IPS DF 4.7 (cell line): ENCODE measurements at regions not wholly inside any gene's neighbourhood (a gene's known extent, or its start where the extent isn't known, plus 50 kb on each side); places are given as distances from the start of the nearest gene placed in this dataset.

Source experiments
- DNase-seq: peaks from one replicate; pipeline ENCODE4 v3.0.0-alpha.2; 2013; ENCODE audit warnings: low spot score; ENCODE audit errors: extremely low read depth

DNA sequence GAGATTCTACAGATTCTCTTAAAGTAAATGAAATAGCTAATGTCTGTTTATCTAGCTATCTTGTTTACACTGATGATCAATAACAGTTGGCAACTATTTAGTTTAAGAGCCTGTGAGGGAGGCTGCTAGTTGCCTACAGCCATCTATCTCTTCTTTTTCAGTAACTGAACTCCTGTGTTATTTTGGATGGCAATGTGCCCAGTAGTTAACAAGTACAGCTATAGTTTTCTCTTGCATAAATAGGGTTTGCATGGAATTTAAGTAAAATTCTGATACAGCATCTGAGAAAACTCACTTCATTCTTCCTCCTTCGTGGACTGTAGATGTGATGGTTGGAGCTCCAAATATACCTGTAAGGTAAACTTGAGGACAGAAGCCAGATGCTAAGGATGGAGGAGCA is 219.5 kb upstream of the POT1 start:
- no peak for DNase-seq

DNA sequence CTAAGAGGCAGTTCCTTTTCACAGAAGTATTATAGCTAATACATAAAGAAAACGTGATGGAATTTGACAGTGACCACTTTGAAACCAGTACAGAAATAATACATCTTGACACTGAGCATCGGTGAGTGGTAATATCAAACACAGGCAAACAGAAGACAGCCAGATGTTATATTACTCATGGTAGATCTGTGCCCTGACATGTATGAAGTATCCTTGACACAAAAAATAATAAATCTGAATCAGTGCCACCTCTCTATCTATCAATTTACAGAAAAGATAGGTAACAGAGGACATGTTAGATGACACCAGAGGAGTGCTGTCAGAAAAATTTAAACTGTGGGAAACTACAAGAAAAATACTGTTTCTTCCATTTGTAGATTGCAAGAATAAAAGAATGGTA is 217.4 kb upstream of the POT1 start:
- no peak for DNase-seq

DNA sequence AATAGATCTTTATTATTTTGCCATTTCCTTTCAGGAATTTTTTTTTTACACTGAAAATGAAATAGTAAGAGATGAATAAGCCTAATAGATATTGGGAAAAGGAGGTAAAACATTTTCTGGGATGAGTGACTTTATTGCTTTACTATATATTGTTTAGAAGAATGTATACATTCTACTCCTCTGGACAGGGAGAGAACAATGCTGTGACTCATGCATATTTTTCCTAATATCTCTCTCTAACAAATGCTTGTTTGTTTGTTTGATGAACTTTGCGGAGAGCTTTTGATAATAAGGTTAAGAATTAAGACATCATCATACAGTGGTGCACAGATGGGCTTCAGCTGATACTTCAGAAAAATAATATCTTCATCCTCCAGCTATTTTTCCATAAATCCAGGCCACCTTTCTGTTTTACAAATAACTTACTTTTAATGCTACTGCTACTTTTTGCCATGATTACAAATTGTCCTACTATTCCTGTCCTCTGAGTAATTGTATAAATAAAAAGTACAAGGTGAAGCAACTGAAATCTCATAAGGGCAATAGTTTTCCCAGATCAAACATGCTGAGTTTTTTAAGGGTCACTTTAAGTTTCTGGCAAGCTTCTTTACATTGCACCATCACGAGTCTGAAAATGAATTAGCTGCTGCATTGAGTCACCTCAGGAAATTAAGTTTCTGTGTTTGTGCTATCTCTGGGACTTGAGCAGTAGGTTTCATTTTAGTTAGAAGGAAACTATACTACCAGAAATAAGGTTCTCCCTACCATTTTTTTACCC is 207.3 kb upstream of the POT1 start:
- no peak for DNase-seq

DNA sequence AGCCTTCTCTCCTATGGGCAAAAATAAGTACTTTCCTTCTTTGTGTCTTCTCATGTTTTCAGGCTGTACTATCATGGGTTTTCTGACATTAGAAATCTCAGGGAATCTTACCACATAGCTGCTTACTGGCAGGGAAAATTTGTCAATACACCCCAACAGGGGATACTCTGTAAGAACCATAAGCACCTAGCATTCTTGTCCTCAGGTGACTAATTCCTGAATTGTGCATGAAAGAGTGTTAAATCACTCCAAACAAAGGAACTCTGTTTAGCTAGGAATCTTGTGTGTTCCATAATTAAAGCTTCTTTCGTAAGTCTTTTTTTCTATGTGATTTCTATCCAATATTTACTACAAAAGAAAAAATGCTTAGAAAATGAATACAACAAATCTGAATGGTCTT is 206.7 kb upstream of the POT1 start:
- peak; percentile 25 for DNase-seq

DNA sequence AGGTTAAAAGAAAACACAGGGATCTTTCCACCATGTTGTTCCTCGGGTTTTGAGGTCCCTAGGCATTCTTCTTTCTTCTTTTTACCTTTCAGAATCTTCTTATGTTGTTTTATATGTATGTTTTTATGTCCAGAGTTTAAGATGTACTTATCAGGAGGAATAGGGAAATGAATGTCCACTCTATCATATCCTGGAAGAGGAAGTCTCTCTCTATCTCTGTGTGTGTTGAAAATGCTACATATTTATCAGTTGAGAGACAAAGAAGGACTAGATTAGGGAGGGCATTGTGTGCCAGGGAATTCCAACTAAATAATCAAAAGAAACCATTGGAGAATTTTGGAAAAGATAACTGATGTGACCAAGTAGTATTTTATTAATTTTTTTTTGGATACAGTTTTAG is 200.5 kb upstream of the POT1 start:
- DNase-seq, result no peak

DNA sequence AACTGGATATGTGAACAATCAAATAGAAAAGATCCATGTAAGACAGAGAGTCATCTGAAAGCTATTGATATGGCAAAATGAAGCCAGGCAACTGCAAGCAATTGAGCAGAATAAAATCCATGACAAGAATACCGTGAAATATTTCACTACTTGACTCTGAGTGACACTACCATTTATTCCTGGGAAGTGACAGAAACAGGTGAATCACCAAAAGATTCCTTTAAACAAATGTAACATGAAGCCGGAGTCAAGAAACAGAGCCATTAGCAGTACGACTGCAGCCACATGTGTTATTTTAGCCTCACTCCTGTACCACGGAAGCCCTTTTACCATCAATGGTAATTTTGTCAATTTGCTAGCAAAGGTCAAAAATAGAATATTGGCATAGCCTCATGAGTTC is 197.7 kb upstream of the POT1 start:
- DNase-seq, result no peak

DNA sequence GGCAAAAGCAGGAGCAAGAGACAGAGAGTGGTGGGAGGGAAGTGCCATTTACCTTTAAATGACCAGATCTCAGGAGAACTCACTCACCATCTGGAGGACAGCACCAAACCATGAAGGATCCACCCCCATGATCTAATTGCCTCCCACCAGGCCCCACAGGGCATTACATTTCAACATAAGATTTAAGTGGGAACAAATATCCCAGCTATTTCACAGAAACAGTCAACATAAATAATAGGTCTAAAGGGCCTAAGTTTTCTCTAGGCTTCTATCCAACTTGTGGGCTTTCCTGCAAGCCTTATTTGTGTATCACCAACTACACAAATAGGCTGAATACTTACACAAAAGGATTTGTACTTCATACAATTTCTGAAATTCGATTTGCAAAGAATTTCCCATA is 196.8 kb upstream of the POT1 start:
- DNase-seq, result no peak

DNA sequence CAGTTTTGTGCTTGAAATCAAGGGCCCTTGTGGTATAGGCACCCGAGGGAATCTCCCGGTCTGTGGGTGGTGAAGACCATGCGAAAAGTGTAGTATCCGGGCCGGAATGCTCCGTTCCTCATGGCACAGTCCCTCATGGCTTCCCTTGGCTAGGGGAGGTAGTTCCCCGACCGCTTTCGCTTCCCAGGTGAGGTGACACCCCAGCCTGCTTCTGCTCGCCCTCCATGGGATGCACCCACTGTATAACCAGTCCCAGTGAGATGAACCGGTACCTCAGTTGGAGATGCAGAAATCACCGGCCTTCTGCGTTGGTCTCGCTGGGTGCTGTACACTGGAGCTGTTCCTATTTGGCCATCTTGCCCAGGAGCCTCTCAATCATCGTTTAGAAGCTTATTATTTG is 195.7 kb upstream of the POT1 start:
- no peak for DNase-seq

DNA sequence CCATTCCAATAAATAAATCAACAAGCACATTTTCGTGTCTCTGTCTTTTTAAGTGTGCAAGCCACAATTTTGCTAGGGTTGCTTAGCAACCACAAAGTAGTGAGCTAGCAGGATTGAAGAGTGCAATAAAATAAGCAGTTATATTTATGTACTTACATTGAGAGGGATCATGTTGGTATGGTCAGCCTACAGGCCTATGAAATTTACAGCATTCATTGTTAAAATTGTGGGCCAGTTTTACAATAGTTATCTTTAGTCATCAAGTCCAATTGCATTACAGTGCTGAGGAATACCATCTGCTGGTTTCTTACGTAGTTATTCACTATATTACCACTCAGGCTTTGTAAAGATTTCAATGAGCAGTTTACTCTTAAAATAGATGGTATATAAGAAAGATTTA is 192.5 kb upstream of the POT1 start:
- DNase-seq, result no peak

DNA sequence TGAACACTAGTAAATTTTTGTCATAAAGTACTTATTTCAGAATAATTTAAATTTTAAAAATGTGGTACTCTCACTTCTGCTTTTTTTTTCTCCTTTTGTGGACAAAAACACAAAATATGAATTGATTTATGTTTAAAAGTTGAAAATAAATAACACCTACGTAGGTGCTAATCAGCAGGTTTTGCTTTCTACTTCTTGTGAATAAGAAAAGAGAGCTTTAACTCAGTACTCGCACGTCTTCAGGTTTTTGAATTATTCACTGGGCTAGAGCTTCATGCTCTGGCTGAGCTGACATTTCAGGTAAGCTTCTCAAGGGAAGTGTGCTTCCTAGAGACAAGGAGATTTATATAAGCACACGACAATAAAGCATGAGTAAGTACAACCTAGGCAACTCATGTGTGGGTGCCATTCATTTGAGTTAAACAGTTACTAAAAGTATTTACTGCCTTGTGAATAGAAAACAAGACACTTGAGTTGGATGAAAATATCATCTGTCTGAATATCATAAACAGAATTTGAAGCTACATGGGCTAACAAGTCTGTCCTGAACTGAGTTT is 190.0 kb upstream of the POT1 start:
- DNase-seq, result no peak

DNA sequence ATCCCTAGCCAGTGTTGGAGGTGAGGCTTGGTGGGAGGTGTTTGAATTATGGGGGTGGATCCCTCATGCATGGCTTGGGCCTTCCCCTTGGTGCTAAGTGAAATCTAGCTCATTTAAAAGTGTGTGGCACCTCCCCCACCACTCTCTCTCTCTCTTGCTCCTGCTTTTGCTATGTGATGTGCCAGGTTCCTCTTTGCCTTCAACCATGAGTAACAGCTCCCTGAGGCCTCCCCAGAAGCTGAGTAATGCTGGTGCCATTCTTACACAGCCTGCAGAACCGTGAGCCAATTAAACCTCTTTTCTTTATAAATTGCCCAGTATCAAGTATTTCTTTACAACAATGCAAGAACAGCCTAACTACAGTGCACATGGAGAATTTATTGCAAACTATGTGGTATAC is 188.8 kb upstream of the POT1 start:
- no peak for DNase-seq

DNA sequence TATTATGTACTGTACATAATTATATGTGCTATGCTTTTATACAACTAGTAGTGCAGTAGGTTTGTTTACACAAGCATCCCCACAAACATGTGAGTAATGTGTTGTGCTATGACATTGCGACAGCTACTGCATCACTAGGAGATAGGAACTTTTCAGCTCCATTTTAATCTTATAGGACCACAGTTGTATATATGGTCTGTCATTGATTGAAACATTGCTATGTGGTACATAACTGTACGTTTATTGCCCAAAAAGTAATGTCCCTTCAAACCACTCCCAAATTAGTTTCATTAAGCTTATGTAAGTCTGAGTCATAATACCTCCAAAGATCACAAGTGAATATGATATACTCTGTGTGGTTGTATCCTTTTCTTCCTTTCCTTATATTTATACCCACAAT is 183.2 kb upstream of the POT1 start:
- no peak for DNase-seq

DNA sequence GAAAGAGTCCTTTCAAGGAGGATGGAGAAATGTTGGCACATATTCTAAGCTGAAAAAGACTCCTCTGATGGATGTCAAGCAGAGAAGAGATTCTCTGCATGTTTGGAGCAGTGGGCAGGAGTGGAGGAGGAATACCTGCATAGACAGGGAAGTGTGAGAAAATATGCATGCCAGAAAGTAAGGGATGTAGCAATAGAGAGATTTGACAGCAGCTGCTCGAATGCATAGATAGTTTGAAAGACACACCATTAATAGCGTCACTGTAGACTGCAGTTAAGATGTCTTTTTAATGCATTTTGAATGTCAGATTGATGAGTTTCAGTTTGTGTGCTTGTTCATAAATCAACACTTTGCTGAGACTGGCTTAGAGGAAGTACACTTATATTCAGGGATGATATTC is 169.9 kb upstream of the POT1 start:
- no peak for DNase-seq

DNA sequence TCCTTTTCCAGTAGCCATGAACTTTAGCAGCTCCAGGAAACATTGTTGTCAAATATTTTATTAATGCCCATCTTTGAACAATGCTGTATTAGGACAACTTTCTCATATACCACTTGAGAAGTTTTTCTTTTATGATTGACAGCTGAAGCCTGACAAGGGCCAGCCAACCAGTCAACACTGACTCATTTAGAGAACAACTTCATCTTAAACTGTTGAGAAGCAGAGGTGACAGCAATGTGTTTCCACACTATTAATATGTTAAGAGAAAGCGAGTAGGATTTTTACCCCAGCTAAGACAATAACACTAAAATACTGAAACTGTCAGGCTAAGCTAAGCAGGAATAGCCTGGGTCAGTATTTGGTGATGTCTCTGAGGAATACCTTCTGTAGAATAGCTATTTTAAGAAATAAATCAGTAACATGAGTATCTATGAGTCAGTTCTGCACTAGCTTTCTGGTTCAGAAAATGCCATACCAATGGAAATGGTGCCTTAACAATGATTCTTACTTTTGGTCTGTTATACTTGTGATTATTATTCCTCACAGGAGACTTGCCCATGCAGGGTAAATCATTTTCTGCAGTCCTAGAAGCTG is 168.8 kb upstream of the POT1 start:
- DNase-seq, result no peak

DNA sequence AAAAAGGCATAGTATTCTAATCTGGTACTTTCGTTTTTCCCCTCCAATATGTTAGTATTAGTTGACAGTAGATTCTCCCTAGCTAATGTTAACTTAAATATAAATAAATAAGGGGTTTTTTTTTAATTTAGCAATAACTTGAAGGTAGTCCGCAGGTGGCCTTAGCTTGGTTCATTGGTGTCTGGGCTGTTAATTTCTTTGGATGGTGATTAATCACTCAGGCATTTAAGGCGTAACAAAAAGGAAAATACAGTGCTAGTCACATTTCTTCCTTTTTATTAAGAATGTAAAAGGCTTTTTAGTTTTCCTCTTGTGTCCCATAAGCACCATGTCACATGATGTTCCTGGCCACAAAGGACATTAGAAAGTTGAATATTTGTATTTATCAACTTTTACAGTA is 161.0 kb upstream of the POT1 start:
- no peak for DNase-seq

DNA sequence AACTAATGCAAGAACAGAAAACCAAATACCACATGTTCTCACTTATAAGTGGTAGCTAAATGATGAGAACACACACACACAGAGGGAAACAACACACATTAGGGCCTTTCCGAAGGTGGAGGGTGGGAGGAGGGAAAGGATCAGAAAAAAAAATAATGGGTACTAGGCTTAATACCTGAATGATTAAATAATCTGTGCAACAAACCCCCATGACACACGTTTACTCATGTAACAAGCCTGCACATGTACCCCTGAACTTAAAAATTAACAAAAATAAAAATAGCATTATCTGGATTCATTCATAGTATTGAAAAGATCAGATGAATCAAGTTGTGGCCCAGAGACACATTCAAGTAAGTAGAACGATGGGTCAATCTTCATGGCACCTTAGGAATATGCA is 159.5 kb upstream of the POT1 start:
- DNase-seq, result no peak

DNA sequence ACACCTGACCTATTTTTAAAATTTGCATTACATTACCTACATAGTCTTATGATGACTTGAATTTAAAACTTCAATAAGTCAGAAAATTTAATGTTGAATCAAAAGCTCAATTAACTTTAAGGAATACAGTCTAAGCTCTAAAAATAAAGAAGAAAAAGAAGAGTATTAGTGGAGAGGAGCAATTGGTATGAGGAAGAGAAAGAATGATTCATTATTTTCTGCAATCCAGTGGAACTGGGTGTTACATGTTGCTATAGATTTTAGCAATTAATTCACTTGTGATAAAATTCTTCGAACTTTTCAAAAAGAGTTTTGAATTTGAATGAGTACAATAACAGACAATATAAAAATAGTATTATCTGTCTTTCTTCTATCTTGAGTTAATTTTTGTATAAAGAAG is 158.9 kb upstream of the POT1 start:
- no peak for DNase-seq

DNA sequence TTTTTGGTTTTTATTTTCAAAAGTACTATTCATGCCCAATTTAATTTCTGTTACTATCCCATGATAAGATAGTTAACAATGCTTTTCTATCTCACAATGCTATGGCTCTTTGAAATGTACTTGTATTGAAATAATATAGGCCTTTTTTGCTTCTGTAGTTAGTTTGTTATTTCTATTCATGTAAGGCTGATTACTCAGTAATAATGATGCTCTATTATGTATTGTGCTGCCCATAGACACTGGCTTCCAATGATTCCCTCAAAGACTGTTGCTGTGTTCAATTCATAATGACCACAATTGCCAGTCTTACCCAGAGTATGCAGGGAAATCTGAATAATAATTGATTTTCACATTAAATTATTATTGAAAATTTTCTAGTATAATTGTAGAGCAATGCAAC is 155.5 kb upstream of the POT1 start:
- no peak for DNase-seq

DNA sequence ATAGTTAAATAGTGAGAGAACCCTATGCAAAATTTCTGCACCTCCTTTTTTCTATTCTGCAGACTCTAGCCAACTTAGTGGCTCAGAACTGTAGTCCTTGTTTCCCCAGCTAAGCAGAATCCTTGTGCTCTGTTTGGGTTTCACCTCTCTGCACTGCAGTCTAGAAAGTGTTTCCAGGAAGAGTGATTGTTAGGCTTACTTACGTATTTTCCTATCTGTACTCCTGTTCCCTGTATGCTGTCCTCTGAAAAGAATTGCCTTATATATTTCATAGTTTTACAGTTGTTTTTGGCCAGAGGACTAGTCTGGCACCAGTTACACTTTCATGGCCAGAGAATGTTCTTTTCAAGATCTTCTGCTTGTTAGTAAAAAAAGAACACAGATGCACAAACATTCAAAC is 154.6 kb upstream of the POT1 start:
- DNase-seq, result no peak

DNA sequence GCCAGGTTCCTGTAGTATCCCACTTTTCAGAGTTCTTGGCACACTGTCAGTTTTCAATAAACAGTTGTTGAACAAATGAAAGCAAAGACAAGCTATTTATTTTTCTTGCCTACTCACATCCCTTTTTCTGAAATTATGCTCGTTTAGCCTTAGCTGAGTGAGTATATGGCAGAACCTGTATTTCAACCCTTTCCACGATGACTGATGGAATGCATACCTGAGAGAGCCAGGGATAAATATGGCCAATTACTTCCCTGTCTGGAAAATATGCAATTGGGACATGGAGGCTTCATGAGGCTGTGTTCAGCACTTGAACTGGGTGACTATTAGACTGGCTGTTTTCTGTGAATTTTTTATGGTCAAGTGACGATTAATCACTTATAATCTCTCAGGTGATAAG is 144.5 kb upstream of the POT1 start:
- DNase-seq, result no peak

DNA sequence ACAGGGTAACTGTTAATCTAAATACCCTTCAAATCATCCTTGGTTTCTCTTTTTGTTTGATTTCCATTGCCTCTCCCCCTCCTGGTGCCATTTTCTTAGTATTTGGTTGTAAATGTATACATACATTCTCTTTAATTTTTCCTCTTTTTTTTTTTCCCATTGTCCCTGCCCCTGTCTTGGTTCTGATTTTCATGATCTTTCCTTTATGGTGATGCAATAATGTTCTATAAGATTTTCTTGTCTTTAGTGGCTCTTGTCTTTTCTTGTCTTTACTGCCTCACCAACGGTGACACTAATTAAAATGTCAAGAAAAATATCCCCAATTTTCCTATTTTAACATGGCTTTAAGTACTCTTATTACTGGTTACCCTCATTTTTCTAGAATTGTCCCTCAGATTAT is 135.9 kb upstream of the POT1 start:
- DNase-seq, result no peak

DNA sequence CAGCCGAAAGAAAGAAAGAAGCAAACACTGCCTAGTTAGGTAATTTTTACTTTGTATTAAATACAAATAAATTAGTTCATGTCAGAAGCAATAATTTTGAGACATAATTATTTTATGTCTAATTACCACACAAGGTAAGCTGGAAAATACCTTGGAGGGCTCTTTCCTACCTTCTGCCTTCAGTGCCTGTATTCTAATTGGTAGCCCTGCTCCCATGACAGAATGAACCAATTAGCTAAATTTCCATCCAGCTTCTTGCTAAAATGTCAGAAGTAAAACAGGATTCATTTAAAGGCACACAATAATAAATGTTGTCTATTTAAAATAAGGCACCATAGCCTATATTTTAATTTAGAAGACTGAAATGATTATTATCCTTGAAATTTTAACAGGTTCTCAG is 135.4 kb upstream of the POT1 start:
- no peak for DNase-seq

DNA sequence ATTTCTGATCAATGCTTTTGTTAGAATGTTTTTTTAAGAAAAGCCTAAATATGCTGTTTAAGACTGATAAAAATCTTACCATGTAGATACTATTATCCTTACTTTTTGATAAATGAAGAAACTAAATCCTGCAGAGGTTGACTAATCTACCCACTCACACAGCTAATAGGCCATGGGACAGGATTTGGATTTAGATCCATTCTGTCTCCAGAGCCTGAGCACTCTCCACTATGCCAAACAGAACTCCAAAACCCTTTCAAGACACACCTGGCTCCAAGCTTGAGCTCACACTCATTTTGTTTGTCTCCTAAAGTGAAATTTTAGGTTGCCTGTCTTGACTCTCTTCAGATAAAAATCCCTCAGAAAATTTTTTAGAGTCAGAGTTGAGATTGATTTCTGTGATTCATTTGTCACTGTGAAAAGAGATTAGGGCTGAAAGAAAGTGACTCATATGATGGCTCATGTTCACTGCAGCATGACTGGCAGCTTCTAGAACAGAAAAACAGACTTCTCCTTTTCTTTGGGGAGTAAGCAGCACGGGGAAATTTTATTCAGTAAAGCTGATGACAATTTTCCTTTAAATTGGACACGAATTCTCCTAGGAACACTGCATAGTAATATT is 132.3 kb upstream of the POT1 start:
- no peak for DNase-seq
